GM12874 (cell line): ENCODE measurements at regions not wholly inside any gene's neighbourhood (a gene's known extent, or its start where the extent isn't known, plus 50 kb on each side); places are given as distances from the start of the nearest gene placed in this dataset.

Source experiments
- TF ChIP-seq, protein P1 (sequence below): IDR thresholded peaks from 2 replicates; pipeline ENCODE4 v1.5.1; 2011; ENCODE audit warnings: low read depth, mild to moderate bottlenecking, control low read depth, low read length, moderate library complexity; ENCODE audit not compliant: insufficient read depth

DNA sequence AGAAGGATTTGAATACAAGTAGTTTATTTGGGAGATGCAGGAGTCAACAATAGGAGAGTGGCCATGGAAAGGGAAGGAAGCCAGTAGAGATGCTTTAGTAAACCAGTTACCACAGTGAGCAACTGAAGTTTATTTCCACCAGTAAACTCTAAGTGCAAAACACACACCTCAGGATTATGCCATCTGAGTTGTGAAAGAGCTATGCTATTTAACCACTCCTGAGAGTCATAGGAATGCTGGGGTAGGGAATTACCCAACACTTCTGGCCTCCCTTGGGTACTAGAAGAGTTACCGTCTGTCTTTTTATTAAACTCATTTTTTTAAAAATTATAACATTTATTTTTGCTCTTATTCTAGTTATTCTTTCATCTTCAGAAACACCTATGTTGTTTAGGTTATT is 834.6 kb upstream of the AMOT start:
- TF ChIP-seq, protein P1, sequence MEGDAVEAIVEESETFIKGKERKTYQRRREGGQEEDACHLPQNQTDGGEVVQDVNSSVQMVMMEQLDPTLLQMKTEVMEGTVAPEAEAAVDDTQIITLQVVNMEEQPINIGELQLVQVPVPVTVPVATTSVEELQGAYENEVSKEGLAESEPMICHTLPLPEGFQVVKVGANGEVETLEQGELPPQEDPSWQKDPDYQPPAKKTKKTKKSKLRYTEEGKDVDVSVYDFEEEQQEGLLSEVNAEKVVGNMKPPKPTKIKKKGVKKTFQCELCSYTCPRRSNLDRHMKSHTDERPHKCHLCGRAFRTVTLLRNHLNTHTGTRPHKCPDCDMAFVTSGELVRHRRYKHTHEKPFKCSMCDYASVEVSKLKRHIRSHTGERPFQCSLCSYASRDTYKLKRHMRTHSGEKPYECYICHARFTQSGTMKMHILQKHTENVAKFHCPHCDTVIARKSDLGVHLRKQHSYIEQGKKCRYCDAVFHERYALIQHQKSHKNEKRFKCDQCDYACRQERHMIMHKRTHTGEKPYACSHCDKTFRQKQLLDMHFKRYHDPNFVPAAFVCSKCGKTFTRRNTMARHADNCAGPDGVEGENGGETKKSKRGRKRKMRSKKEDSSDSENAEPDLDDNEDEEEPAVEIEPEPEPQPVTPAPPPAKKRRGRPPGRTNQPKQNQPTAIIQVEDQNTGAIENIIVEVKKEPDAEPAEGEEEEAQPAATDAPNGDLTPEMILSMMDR: no peak

DNA sequence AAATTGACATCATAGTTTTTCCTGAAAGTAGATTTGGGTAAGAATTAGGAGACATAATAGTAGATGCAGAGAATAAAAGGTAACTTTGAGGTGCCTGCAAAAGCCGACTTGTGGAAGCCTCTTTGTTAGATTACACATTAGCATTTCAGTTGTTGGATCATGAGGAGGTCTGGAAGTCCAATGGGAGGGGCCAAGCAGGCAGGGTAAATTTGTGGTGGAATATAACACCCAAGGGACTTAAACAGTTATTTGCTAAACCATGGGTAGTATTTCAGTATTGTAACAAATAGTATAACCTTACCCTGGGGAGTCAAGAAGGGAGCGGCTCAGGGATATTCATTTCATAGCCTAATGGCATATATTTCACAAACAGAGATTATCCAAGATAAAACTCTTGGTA is 810.7 kb upstream of the AMOT start:
- TF ChIP-seq, protein P1: no peak

GRCh38 chrX:113644426-113644825 is 803.8 kb upstream of the AMOT start:
- TF ChIP-seq, protein P1: no peak

DNA sequence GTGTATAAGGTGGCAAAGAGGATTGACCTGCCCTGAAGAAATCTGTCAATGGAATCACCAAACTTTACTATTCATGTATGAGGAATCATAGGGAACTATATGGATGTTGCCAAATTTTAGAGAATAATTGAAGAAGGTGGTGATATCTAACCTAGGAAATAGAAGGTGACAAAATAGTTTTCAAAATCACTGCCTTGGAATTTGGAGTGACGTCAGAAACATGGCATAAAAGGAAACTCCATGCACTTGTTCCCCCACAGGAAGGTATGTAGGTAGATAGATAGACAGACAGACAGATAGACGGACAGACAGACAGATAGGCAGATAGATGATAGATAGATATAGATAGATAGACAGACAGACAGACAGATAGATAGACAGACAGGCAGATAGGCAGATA is 793.9 kb upstream of the AMOT start:
- TF ChIP-seq, protein P1: no peak

DNA sequence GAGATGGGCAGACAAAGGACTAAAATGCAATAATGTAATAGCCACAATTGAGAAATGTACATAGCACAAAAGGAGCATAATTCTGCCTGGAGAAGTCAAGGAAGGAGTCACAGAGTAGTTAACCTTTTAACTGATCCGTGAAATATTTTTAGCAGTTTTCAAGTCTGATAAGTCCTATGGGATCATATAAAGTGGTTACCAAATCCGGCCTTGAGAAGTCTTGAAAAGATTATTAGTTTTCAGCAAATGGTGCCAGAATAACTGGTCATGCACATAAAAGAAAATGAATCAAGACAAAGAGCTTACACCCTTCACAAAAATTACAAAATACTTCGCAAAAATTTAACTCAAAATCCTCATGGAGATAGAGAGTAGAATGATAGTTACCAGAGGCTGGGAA is 788.7 kb upstream of the AMOT start:
- TF ChIP-seq, protein P1: no peak

DNA sequence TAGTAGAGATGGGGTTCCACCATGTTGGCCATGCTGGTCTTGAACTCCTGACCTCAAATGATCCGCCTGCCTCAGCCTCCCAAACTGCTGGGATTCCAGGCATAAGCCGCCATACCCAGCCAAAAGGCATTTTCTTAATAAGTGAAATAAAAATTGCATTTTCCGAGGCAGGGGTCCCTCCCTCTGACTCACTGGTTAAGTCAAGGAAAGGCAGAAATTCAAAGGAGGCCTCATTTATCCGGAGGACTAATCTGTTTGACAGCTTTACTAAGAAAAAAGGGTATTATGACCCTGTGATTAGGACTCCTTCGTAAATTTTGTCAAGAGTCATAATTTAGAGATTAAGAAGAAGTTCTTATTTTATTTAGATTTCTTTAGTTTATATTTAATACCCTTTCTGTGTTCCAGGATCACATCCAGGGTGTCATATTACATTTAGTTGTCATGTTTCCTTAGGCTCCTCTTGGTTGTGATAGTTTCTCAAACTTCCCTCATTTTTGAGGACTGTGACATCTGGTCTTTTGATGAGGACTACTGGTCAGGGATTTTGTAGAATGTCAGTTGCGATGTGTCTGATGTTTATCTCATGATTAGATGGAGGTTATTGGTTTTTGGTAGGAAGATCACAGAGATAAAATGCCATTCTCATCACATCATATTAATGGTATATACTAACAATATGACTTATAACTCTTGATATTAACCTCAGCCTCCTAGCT is 753.7 kb upstream of the AMOT start:
- TF ChIP-seq, protein P1: no peak

GRCh38 chrX:113586281-113586898 is 745.8 kb upstream of the AMOT start:
- TF ChIP-seq, protein P1: no peak
